GM10248 (cell line): ENCODE measurements at regions not wholly inside any gene's neighbourhood (a gene's known extent, or its start where the extent isn't known, plus 50 kb on each side); places are given as distances from the start of the nearest gene placed in this dataset.
A peak's percentile ranks its signal among the peaks of the same experiment; 100 is the strongest.

Source experiments
- CTCF ChIA-PET: fragments of 300-600 bp; sonication (Branson Sonifier 250); formaldehyde crosslinking; extraction: SDS; loops from one replicate; lab custom pipeline; 2021; ENCODE audit warnings: antibody characterized with exemption; lab: Yijun Ruan, JAX
- POLR2A ChIA-PET: fragments of 350-650 bp; sonication (Branson Sonifier 250); formaldehyde crosslinking; extraction: SDS; loops from one replicate; lab custom pipeline; 2020; ENCODE audit warnings: antibody characterized with exemption; lab: Yijun Ruan, JAX
- DNase-seq: peaks from one replicate; pipeline ENCODE4 v3.0.0; 2012; ENCODE audit errors: extremely low spot score
- TF ChIP-seq, protein P1 (sequence below): IDR thresholded peaks from 2 replicates; pipeline ENCODE4 v1.5.1; 2012; ENCODE audit warnings: mild to moderate bottlenecking, low read depth; ENCODE audit errors: extremely low read depth, missing control alignments, control extremely low read depth

DNA sequence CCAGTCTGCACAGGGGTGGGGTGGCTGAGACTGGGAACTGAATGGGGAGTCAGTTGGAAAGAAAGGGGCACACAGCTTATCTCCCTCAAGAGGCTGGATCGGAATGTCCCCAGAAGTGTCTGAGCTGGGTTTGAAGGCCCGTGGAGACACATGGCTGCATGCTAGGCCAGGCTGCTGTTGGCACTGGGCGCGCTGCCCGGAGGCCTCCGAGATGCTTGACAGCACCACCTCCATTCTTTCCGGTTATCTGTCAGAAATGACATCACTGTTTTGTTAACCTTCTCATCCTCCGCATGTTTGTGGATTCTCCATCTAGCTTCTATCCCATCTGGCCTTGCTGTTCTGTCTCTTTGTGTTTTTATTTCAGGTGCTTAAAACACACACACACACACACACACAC, 85.5 kb downstream of the APIP start:
- TF ChIP-seq, protein P1, sequence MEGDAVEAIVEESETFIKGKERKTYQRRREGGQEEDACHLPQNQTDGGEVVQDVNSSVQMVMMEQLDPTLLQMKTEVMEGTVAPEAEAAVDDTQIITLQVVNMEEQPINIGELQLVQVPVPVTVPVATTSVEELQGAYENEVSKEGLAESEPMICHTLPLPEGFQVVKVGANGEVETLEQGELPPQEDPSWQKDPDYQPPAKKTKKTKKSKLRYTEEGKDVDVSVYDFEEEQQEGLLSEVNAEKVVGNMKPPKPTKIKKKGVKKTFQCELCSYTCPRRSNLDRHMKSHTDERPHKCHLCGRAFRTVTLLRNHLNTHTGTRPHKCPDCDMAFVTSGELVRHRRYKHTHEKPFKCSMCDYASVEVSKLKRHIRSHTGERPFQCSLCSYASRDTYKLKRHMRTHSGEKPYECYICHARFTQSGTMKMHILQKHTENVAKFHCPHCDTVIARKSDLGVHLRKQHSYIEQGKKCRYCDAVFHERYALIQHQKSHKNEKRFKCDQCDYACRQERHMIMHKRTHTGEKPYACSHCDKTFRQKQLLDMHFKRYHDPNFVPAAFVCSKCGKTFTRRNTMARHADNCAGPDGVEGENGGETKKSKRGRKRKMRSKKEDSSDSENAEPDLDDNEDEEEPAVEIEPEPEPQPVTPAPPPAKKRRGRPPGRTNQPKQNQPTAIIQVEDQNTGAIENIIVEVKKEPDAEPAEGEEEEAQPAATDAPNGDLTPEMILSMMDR, result no peak
- no peak for DNase-seq
- CTCF ChIA-PET, result interaction anchor here (3.0 kb wide), 1 partner anchor 10 kb away, joined by 13 read pairs; no protein-coding TSS in a partner anchor
- POLR2A ChIA-PET, result no interaction called here

DNA sequence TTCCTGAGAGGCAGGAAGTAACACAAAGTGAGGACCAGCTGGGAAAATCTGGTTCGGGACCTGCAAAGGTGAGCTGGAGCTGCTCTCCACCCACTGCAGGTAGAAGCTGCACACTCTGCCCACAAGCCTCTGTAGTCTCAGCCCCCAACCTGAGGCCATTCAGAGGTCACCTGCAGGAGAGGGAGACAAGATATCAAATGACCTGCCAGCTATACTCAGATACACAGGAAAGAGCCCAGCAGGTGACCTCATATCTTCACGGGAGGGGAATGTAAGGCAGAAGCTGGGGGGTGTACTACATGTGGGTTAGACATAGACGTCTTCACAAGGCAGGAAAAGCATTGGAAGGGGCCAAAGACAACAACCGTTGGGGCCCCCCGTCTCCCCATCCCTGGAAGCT, 86.1 kb downstream of the APIP start:
- ChIA-PET CTCF (interaction anchor here (3.0 kb wide), 1 partner anchor 11 kb away, joined by 13 read pairs; no protein-coding TSS in a partner anchor), POLR2A (no interaction called here)
- TF ChIP-seq, protein P1, result no peak
- DNase-seq, result no peak

DNA sequence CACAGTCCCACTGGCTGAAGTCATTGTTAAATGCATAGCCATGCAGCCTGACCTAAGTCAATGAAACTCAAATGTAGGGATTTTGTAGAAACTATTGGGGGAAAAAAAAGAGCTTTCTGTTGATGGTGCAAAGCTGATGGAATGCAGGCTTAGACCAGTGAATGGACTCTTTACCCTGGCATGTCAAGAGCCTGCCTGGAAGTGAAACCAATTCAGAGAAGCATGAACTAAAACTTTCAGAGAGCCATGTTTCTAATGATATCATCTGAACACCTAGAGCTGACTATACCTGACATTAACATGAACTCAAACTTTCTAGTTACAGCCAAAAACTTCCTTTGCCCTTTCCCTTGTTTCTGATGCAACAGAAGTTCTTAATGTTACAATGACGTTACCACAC, 89.0 kb downstream of the APIP start:
- ChIA-PET CTCF (no interaction called here), POLR2A (no interaction called here)
- DNase-seq, result peak; percentile 20
- TF ChIP-seq, protein P1, result no peak

DNA sequence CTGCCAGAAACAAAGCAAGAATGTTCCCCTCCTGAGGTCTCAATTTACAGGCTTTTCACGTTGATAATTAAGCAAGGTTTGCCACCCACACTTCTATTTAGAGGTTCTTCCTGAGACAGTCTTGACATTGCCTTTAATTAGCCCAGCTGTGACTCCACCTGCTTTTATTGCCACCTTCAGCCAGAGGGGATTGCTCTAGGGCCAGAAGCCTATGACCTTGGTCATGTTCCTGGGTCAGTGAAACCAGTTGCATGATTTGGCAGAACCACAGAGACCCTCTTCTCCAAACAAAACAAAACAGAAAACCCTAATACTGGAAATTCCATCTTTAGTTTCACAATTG, 89.8 kb downstream of the APIP start:
- TF ChIP-seq, protein P1, result no peak
- DNase-seq, result no peak
- ChIA-PET CTCF (no interaction called here), POLR2A (no interaction called here)

DNA sequence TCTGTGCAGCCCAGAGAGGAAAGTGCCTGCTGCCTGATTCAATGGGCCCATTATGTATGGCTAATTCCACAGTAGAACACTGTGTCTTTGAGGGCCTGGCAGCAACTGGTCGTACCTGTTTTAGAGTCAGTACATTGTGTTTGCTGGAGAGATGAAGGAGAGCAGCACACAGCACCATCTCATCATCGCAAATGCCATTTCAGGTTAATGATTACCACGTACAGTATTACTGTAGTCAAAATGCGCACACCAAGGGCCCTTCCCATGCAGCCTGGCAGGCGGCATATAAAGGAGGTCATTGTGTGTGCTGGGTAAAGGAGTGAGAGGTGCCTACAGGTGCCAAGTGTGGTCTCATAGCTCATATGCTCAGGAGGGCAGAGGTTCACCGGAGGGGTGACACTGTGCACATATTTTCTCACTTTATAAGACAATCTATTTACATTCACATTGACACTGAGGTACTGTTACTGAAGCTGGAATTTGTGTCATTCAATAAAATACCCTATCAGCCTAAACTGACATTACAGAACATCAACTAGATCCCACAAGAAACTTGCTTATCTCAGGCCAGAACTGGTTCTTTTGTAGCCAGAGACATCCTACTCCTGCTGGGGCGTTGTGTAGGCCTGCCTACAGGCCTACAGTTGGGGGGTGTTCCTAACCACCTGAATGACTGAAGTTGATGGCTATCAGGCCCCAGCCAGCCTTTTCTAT, 90.4 kb downstream of the APIP start:
- TF ChIP-seq, protein P1, result no peak
- CTCF ChIA-PET, result interaction anchor here (1.6 kb wide), 1 partner anchor 281 kb away, joined by 3 read pairs; no protein-coding TSS in a partner anchor
- DNase-seq, result no peak
- POLR2A ChIA-PET, result no interaction called here

DNA sequence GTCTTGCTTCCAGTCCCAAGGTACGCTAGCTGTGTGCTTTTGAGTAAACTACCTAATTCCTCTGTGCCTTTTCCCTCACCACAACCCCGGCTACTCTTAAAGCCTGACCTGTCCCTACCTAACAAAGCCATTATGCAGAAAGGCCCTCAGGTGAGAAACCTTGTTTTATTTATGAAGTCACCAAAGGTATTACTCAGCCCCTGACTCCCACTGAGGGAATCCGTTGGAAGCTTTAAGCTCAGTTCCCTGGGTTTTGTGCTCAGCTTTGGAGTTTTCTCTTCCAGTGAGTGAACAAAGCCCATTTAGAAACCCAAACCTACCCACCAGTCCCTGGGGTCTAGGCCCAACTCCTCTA, 90.9 kb downstream of the APIP start:
- CTCF ChIA-PET, result interaction anchor here (1.6 kb wide), 1 partner anchor 280 kb away, joined by 3 read pairs; no protein-coding TSS in a partner anchor
- DNase-seq, result no peak
- TF ChIP-seq, protein P1, result no peak
- POLR2A ChIA-PET, result no interaction called here
